GM20431 (cell line): ENCODE measurements at regions not wholly inside any gene's neighbourhood (a gene's known extent, or its start where the extent isn't known, plus 50 kb on each side); places are given as distances from the start of the nearest gene placed in this dataset.

Experiments used
- in situ Hi-C: fragments of 300-500 bp; cut with MseI, MboI; formaldehyde crosslinking; loops from one replicate; pipeline ENCODE4 v1.15.0; 2020; ENCODE audit warnings: low sequenced_read_pairs; ENCODE audit not compliant: unreplicated experiment

DNA sequence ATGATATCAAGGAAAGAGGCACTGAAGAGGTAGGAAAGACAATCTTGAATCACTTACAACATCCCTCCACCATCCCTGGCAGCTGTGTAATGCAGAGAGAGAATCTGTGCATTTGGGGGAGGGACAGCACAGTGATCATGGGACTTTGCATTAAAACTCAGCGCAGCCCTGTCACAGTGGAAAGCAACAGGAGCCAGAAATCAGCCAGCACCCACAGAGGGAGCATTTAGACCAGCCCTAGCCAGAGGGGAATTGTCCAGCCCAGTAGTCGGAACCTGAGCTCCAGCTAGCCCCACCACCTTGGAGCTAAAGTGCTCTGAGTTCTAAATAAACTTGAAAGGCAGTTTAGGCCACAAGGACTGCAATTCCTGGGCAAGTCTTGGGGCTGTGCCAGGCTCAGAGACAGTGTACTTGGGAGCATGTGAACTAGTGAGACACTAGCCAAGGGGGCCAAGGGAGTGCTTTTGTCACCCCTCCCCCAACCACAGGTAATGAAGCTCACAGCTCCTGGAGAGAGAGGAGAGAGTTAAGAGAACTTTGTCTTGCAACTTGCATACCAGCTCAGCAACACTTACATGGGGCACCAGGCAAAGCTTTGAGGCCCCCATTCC is 83.9 kb upstream of the FAM241A start:
- in situ Hi-C loops: no loop called here

DNA sequence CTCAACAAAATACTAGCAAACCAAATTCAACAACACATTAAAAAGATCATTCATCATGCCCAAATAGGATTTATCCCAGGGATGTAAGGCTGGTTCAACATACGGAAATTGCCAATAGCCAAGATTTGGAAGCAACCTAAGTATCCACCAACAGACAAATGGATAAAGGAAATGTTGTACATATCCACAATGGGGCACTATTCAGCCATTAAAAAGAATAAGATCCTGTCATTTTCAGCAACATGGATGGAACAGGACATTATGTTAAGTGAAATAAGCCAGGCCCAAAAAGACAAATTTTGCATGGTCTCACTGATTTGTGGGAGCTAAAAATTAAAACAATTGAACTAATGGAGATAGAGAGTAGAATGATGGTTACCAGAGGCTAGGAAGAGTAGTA is 82.0 kb upstream of the FAM241A start:
- in situ Hi-C loops: no loop called here

DNA sequence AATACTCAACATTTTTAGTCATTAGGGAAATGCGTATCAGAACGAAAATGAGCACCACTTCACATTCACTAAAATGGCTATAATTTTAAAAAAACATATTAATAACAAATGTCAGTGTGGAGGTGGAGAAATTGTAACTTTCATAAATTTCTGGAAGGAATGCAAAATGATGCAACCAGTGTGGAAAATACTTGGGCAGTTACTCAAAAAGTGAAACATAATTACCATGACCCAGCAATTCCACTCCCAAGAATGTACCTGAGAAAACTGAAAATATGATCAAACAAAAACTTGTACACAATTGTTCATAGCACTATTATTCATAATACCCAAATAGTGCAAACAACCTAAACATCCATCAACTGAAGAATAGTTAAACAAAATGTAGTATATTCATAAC is 76.1 kb upstream of the FAM241A start:
- in situ Hi-C loops: no loop called here

DNA sequence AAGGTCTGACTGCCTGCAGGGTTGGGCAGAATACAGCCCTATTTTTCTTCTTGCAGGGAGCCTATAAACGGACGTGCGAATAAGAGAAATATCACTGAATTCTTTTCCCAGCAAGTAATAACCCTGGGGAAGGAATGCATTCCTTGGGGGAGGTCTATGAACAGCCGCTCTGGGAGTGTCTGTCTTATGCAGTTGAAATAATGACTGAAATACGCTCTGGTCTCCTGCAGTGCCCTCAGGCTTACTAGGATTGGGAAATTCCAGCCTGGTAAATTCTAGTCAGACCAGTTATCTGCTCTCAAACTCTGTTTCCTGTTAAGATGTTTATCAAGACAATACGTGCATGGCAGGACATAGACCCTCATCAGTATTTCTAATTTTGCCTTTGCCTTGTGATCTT is 72.1 kb upstream of the FAM241A start:
- in situ Hi-C loops: no loop called here

DNA sequence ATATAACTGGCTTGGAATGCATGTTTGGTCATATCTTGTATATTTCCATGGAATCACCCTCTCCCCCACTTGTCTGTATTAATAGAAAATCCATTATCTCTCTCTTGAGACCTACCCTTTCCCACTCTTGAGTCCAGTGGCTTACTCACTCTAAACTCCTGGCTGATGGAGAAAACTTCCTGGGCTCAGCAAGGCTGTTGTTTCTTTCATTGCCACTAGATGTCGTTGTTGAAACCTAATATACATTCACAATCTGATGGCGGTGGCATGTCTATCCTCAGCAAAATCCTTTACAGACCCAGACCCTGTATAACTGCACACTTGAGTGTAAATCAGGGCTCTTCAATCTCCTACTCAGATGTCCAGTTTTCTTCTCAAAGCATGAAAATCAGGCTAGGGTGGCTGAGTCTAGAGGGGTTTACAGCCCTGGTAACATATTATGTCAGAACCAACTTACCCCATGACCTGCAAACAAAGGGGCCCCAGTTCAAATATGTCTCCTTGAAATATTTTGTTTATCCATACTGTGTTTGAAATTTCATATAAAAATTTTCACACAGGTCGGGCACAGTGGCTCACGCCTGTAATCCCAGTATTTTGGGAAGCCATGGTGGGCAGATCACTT is 70.0 kb upstream of the FAM241A start:
- in situ Hi-C loops: loop anchor here (25.0 kb wide), 1 partner anchor 537 kb away; no protein-coding TSS in a partner anchor

DNA sequence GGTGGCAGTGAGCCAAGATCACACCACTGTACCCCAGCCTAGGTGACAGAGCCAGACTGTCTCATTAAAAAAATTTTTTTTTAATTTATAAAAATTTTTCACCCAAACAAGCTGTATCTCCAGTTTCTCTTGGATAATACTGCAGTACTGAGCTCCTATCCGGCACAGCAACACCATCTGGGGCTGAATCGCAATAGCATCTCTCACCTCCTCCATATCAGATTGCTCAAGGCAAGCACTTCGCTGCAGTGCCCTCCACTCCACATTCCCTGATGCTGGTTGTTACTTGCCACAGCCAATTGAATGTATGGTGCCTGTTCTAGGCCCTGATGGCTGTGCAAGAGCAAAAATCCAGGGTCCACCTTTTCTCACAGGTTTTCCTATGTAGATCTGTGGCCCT is 69.3 kb upstream of the FAM241A start:
- in situ Hi-C loops: loop anchor here (25.0 kb wide), 1 partner anchor 536 kb away; no protein-coding TSS in a partner anchor

DNA sequence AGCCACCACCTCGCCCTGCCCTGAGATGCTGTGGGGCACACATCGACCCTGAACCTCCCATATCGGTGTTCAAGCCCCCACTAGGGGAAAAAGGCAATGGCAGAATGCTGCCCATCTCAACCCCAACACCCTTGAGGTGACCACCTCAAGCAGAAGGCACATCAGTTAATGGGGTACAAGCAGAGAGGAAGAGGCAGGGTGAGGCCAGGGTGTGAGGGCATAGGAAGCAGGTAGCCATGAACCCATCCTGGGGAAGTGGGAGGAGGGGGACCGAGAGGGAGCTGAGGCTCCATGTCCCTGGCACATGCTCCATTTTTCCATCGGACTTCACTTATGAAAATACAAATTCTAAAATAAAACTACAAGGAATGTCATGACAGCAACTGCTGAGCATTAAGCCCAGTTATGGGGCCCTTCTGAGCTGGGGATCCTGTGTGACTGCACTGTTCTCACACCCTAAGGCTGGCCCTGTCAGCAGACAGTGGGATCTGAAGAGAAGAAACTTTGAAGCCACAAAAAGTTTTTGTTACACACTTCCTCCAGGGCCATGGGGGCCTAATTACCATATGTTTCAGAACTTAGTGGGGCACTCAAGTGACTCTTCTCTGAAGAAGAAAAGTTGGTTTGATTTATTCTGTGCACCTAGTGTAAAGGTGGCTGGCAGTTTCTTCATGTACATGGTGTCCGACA is 68.2 kb upstream of the FAM241A start:
- in situ Hi-C loops: loop anchor here (25.0 kb wide), 1 partner anchor 535 kb away; no protein-coding TSS in a partner anchor

DNA sequence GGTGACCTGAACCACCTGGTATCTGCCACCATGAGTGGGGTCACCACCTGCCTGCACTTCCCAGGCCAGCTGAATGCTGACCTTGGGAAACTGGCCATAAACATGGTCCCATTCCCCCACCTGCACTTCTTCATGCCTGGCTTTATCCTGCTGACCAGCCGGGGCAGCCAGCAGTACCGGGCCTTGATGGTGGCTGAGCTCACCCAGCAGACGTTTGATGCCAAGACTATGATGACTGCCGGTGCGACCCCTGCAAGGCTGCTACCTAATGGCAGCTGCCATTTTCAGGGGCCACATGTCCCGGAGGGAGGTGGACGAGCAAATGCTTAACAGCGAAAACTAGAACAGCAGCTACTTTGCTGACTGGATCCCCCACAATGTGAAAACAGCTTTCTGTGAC is 67.5 kb upstream of the FAM241A start:
- in situ Hi-C loops: loop anchor here (25.0 kb wide), 1 partner anchor 535 kb away; no protein-coding TSS in a partner anchor

DNA sequence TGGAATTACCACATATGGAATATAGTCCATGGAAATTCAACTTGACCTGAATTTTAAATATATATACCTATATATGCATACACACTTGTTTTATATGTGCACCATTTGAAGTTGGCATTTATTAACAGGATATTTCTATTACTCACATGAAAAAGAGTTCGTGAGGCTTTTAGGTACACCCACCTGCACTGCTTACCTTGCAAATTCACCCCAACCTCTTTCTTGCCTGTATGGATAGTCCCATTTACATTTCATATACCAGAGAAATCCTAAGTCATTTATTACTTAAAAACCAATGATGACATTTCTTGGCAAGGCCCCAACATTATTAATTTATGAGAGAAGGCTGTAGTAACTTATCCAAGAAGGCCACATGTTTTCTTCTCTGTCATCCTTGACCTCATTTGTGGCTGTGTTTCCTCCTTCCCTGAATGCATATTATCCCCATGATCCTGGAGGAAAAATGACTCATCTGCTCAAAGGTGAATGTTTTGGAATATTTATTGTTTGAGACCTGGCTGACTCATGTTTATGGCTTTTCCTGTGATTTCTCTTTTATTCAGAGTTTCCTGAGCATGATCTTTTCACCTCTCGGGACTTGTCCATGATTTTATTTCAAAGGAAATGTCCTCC is 62.2 kb upstream of the FAM241A start:
- in situ Hi-C loops: loop anchor here (25.0 kb wide), 1 partner anchor 529 kb away; no protein-coding TSS in a partner anchor

DNA sequence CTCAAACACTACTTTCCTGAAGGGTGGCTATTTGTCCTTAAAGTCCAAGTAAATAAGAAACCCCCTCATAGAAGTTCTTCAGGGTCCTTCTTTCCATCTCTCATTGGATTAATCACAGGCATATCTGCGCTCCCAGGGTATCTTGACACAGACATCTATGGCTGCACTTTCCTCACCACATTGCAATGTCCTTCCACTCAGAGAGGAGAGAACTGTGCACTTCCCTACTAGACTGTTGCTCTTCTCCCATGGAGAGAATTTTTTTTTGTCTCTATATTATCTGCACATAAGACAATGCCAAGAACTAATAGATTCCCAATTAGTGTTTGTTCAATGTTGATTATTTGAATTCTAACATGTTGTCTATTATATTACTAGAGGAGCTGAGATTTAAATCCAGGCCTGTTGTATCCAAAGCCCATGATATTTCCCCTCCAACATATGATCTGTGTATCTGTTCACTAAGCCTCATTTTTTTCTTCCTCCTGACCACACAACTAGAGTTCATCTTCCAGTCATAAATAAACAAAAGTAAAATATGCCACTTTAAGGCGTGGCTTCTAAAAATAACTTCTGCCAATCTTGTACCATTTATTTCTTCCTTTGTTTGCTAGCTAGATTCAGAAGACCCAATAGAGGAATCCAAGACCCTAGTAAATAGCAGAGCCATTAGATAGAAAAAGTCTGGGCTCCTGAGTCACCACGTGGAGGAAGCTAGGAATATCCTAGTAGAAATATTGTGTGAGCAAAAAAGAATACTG is 61.5 kb upstream of the FAM241A start:
- in situ Hi-C loops: loop anchor here (25.0 kb wide), 1 partner anchor 529 kb away; no protein-coding TSS in a partner anchor

DNA sequence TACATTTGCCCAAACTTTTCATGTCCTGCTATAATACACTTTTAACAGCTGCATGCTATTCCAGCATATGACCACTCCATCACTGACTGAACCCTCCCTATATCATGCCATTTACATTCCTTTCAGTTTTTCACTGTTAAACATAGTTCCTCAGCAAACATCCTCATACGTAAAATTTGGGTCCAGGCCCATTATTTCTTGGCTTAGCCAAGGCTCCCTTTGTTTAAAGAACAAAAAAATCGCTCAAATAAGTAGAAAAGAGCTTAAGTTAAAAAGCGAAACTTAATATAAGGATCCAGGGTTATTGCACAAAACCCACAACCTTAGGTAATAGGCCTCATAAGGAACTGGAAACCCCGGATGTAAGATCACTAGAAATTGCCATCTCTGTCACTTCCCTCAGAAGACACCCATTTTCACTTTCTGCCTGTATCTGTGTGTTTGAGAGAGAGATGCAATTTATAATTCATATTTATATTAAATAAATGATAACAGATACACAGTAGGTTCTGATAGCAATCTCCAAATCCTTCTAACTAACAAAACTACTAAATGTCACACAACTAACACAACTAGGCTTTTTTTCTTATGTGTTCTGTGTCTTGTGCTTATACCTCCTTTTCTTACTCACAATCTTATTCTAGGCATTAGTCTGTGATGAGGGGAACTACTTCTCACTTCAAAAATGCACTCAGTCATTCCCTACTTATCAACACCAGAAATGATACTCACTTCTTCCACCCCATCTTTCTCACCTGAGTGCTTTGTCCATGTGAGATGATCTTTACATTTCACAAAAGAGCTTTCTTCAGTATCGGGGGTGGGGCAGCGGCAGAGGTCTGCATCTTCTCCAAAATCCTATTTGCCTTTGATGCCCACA is 59.9 kb upstream of the FAM241A start:
- in situ Hi-C loops: loop anchor here (25.0 kb wide), 1 partner anchor 527 kb away; no protein-coding TSS in a partner anchor

DNA sequence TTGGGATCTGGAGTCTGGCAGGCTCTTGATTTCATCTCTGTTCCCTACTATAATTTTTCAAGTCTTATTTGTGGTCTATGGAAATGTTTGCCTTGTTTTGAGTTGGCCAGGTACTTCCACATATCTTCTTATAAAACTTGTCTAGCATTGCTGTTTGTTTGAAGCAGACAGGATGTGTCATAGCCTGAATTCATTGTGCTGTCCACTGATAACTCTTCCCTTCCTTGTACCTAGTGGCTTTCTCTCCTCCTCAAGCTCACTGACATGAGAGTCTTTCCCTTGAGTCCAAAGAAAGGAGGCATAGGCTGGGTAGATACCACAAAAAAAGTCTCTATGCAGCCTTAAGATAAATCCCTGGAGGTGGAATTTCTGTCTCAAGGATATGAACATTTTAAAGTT is 59.2 kb upstream of the FAM241A start:
- in situ Hi-C loops: loop anchor here (25.0 kb wide), 1 partner anchor 526 kb away; no protein-coding TSS in a partner anchor

DNA sequence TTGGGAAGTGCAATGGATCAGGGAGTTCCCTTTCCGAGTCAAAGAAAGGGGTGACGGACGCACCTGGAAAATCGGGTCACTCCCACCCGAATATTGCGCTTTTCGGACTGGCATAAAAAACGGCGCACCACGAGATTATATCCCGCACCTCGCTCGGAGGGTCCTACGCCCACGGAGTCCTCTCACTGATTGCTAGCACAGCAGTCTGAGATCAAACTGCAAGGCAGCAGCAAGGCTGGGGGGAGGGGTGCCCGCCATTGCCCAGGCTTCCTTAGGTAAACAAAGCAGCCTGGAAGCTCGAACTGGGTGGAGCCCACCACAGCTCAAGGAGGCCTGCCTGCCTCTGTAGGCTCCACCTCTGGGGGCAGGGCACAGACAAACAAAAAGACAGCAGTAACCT is 58.6 kb upstream of the FAM241A start:
- in situ Hi-C loops: loop anchor here (25.0 kb wide), 1 partner anchor 526 kb away; no protein-coding TSS in a partner anchor

DNA sequence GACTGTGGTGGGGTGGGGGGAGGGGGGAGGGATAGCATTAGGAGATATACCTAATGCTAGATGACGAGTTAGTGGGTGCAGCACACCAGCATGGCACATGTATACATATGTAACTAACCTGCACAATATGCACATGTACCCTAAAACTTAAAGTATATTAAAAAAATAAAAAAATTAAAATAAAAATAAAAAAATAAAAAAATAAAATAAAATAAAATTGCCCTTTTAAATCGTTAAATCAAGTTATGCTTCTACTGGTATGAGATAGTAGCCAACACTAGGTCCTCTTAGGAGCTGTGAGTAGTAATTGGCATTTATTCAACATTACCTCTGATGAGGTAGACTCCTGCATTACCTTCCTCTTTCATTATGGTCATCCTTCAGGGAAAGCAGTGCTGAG is 52.9 kb upstream of the FAM241A start:
- in situ Hi-C loops: loop anchor here (25.0 kb wide), 1 partner anchor 520 kb away; no protein-coding TSS in a partner anchor

DNA sequence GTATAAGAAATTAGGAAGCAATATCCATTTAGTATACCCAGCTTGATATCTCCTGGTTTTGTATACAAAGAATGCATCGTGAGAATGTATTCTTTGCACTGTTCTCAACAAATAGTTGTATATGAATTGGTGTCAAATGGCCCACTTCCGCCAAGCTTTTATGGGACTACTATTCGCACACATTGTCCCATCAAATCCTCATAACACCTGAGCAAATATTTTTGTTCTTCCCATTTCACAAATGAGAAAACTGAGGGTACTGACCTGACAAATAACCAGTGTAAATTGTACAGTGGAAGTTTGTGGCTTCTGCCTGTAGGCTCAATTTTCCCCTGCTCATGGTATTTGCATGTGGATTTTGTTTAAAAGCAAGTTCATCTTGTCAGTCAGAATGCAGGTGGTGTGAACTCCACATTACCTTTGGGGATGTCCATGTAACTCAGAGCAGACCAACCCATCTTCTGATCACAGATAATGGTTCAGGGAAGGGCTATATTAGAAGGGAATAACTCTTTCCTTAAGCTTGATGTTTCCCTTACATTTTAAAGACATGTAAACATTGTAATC is 51.5 kb upstream of the FAM241A start:
- in situ Hi-C loops: loop anchor here (25.0 kb wide), 1 partner anchor 519 kb away; no protein-coding TSS in a partner anchor

DNA sequence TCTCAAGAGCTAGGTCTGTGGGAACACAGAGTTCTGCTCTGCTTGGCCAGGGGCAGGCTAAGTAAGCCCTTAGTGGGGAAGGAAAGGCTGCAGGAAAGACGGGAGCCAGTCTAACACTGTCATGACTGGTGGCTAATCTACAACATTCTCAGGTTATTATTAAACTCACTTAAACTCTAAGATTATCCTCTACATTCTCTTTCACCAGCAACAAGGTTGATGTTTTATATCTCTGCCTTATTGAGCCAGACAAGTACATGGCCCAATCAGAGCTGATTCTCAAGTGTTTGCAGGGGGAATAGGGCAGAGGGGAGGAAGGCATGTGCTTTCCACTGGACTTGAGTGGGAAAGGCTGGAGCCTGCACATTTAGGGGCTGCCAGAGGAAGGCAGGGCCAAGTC is 50.9 kb upstream of the FAM241A start:
- in situ Hi-C loops: loop anchor here (25.0 kb wide), 1 partner anchor 518 kb away; no protein-coding TSS in a partner anchor
